ENCODE measurements at regions not wholly inside any gene's neighbourhood (a gene's known extent, or its start where the extent isn't known, plus 50 kb on each side); places are given as distances from the start of the nearest gene placed in this dataset.

DNA sequence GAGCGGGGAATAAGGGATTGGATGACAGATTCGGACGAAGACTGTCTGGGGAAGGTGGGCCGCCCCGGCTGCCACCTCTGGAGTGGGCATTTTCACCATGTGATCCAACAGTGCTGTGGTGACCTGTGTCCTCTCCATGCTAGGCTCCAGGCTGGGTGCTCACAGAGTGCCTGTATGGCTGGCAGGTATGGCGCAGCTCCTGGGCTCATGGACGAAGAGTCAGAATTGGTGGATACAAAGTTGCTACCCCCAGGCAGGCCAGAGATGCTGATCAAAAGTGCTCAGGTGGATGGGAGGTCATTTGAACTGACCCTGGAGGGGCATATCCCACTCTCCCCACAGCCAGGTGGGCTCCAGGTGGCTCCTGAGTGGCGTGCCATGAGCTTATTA, 111.3 kb upstream of the UQCRFS1 start:
- DNase-seq = no peak

DNA sequence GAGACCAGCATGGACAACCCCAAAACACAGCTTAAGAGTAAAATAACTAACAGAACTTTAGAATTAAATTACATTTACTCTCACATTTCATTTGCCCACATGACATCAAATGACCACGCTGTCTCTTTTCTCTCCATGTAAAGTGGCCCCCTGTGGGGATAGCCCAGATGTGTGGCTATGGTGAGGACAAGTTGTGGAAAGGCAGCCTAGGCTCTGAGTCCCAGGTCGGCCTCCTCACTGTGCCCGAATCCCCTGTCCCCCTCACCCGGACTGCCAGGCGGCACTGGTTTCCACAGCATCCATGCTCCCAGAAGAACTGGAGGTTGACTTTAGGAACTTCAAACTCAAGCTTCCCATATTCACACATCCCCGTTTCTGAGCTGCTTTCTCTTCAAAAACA, 111.8 kb upstream of the UQCRFS1 start:
- DNase-seq = no peak

DNA sequence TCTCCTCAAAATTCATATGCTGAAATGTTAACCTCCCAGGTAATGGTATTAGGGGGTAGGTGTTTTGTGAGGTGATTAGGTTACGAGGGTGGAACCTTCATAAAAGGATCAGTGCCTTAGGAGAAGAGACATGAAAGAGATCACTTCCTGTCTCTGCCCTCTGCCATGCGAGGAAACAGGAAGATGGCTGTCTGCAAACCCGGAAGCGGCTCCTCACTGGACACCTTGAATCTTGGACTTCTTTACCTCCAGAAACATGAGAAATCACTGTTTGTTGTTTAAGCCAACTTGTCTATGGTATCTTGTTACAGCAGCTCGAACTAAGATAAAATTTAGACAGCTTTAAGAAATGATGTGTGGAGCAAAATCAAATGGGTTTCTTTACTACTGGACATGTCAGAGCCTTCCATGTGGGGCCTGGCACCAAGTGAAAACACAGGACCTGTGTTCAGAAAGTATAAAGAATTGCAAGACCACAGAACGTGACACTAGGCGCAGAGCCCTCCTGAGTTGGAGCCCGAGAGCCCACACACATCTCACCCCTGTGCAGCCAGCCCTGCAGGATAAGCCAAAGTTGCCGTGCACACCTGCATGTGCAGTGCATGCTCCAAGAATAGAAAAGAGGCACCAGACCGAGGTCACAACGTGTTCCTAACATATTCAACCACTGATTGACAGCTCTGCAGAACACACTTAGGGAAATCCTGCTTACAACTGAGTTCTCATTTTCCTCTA, 112.5 kb upstream of the UQCRFS1 start:
- DNase-seq = no peak

DNA sequence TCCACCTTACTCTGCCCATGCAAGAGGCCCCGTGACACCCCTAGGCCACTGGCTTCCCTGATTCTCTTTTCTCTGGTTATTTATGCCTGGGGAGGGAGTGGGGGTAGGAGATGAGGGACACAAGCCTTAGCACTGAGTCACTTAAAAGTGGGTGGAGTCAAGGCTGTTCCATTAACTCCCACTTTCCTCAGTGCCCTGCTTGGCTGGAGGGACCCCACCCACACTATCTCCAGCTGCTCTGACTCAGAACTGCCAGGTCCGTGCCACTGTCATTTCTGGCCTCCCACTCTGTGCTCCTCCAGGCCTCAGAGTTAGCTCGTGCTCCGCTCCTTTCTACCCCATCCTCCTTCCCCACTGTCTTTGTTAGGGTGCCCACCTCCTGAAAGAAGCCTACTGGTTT, 113.4 kb upstream of the UQCRFS1 start:
- DNase-seq = no peak

DNA sequence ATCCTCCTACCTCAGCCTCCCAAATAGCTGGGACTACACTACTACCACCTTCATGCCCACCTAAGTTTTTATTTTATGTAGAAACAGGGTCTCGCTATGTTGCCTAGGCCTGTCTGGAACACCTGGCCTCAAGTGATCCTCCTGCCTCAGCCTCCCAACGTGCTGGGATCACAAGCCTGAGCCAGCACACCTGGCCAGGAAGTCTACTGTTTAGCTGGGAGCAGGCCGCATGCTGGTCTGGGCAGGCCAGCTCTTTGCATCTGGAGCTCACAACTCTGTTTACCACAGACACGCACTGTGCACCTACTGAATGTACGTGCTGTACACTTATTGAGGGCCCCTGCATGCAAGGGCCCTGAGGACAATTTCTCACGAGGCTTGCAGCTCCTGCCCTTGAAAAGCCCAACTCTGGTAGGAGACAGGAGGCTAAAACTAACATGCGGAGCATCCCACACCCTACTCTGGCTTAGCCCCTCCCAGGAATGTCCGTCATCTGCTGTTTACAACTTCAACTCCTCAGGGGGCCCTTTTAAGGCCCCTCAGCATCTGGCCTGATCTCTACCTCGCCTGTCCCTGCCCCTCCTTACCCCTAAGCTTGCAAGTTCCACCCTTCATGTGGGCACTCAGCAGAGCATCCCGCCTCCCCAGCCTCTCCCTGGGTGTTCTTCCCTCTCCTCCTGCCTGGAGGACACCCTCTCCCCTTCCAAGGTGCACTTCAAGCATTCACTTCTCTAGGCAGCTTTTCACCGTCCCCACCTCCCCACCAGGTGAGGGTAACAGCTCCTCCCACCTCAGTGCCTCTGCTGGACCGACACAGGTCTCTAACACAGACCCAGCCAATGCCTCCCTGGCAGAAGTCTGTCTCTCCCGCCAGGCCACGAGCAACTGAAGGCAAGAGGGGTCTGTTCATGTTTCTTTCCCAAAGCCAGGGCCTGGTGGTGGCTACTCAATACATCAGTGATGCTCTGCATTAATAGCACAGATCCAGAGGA, 114.2 kb upstream of the UQCRFS1 start:
- DNase-seq = no peak

DNA sequence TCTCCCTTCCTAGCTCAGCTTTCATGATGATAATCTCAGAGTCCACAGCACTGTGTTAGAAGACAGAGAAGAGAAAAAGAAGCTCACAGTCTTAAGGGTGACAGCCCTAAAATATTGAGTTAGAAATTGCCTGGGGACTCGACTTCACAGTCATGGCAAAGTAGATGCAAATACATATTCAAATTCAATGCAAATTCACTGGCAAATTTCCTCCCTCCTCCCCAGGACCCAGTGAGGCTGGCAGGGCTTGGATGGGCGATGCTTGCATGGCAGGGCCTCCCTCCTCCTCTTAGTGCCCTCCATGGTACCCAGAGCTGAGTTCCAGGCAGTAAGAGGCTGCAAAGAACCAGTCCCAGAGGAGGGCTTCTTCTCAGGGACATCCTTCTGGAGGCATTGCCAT, 115.6 kb upstream of the UQCRFS1 start:
- DNase-seq = no peak

DNA sequence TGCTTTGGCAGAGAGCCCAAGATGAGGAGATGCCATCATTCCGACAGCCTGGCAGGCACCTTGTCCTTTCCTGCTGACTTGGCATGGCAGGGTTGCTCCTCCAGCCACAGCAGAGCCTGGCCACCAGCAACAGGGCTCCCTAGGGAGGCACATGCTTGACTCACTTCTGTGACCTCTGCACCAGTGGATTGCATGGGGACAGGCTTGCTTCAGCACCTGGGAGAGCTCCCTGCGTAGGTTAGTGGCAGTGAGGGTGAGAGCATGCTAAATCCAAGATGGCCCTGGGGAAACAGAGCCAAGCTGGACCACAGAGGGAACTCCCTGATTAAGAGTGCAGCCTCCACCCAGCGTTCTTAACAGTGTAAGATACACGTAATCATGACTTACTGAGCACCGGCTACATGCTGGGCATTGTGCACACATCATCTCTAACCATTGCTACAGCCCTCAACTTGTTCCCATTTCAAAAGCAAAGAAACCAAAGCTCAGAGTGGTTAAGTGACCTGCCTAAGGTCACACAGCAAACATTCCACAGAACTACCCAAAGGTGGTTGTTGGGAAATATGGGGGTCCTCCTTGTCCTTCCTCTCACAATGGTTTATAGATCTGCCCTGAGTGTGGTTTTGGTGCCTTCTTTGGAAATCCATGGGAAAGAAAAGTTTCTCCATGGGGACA, 116.6 kb upstream of the UQCRFS1 start:
- no peak for DNase-seq

DNA sequence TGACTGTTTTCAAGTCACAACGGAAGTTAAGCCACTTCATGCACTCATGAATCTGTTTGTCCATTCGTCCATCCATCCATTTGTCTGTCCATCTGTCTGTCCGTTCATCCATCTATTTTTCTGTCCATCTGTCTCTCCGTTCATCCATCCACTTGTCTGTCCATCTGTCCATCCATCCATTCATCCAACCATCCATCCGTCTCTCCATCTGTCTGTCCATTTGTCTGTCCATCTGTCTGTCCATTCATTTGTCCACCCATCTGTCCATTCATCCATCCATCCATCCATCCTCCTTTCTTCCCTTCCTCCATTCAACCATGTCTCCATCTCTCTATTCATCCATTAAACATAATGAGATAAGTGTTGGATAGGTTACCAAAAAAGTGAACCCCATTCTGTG, 123.5 kb upstream of the UQCRFS1 start:
- no peak for DNase-seq

DNA sequence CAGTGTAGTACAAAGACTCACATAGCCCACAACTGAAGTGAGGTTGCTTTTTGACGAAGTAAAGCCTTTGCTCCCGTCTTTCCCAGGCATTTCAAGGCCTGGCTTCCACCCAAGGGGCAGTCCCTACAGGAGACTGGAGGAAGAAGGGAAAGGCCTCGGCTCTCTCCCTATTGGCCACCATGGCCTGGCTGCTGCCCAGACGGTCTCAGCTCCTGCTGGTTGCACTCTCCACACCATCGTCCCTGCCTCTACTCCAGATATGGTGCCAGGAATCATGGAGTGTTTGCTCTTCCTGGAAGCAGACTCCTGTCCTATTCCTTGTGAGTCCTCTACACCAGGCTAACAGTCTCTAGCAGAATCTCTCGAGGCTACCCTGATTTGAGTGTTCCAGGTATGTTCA, 124.1 kb upstream of the UQCRFS1 start:
- DNase-seq = no peak

DNA sequence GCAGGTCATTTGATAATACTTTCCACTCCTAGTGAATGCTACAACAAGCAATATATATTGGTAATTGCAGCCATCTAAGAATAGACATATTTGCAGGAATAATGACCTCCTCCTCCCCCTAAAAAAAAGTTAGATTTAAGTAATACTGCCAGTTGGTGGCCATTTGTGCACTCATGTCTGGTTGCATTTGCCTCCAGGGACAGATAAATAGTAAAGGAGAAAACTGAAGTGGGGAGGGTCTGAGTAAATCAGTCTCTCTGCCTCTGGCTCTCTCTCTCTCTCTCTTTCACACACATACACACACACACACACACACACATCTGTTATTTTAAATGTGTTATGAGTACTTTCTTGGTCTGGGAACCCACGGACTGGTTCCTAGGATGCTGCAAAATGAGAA, 125.5 kb upstream of the UQCRFS1 start:
- DNase-seq = no peak

DNA sequence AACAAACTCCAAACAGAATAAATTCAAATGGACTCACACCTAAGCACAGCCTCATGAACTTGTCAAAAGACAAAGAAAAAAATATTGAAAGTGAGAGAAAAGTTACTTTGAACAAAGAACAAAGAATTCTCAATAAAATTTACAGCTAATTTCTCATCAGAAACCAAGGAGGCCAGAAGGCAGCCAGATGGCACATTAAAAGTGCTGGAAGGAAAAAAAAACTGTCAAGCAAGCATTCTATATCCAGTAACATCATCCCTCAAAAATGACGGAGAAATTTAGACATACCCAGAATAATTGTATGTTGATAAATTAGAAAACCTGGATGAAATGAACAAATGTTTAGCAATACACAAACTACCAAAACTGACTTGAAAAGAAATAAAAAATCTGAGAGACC, 129.8 kb upstream of the UQCRFS1 start:
- DNase-seq = no peak

DNA sequence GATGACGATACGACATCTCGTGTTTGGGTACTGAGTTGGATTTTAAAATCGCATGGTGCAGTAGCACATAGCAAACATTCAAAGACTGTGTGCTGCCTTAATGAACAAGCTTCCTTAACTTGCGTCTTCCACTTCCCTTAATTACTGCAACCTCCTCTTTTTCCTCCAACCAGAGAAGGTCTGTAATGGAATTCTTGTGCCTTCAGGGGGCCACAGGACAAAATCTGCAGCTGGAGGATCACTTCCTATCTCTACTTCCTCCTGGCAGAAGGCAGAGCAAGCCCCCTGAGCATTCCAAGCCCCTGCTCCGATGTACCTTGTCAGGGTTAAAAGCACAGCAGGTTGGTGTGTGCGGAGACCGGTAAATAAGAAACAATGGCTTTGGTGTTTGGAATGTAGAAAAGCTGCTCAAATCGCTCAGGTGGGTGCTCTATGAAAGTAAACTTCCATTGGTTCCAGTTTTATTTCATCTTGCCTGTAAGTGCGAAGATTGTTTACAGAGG, 151.3 kb upstream of the UQCRFS1 start:
- DNase-seq = no peak

DNA sequence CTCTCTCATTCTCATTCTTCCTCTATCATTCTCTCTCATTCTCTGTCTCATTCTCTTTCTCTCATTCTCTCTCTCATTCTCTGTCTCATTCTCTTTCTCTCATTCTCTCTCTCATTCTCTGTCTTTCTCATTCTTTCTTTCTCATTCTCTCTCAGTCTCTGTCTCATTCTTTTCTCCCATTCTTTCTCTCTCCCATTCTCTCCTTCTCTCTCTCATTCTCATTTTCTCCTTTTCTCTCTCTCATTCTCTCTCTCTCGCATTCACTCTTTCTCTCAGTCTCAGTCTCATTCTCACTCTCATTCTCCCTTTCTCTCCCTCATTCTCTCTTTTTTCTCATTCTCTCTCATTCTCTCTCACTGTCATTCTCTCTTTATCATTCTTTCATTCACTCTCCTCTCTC, 152.0 kb upstream of the UQCRFS1 start:
- no peak for DNase-seq

DNA sequence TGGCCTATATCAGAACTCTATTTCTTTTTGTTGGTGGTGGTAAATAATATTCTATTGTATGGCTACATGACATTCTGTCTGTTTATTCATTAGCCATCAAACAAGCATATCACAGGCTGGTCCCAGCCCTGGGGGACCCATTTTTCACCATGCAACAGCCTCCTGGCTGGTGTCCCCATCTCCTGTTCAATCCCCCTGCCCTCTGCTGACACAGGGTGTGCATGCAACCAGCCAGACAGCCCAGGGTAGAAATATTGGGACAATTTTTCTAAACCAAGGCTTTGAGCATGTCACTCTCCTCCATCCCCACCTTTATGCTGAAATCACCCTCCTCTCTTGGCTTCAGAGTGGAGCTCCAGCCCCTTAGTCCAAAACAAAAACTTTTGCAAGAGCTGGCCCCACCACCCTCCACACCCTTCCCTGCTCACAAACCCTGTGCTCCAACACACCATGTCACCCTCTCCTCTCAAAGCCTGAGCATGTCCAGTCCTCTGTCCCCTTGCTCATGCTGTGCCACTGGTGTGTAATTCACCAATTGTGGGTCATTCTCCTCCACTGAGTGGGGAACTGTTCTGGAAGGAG, 153.0 kb upstream of the UQCRFS1 start:
- DNase-seq = no peak

DNA sequence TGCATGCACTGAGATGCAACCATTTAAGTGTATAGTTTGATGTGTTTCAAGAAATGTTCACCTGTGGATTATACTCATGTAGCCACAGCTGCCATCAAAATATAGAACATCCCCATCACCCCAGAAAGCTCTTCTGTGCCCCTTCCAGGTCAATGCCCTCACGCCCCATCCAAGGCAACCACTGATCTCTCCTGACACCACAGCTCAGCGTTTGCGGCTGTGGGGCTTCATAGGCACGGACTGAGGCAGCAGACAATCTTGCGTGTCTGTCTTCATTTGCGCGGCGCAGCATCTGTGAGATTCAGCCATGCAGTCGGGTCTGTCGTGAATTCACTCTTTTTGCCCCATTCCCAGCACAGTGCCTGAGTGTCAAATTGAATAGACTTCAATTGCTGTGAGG, 153.8 kb upstream of the UQCRFS1 start:
- DNase-seq = no peak

DNA sequence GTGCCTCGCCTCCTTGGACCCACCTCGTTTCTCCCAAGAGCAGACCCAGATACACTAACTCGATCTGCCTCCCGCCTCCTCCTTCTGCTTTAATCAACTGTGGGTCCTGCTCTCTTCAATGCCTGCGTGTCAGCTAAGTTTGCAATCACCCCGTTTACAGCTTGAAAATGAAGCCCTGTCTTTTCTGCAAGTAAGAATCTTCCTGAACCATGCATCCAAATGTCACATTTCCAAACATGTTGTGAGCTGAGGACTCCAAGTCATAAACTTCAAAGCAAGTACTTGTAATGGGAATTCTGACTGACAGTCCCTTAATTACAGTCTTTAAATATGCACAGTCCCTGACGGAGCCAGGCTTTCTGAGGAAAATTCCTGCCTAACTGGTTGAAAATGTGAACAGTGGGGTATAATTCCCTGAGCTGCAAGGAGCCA, 154.9 kb upstream of the UQCRFS1 start:
- DNase-seq = no peak

DNA sequence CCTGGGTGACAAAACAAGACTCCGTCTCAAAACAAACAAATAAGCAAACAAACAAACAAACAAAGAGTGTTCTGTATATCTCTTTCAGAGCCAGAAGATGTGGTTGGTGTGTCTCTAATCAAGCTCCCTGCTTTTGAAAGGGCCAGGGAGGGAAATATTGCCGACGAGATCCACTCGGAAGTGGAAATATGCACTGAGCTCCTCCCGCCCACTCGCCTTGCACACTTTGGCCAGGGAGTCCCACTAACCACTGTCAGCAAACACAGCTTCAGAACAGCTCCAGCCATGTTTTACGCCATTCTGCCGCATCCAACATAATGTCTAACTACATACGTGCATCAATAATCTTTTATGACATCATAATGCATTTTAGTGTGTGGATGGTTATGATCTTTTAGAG, 155.5 kb upstream of the VSTM2B start:
- no peak for DNase-seq

DNA sequence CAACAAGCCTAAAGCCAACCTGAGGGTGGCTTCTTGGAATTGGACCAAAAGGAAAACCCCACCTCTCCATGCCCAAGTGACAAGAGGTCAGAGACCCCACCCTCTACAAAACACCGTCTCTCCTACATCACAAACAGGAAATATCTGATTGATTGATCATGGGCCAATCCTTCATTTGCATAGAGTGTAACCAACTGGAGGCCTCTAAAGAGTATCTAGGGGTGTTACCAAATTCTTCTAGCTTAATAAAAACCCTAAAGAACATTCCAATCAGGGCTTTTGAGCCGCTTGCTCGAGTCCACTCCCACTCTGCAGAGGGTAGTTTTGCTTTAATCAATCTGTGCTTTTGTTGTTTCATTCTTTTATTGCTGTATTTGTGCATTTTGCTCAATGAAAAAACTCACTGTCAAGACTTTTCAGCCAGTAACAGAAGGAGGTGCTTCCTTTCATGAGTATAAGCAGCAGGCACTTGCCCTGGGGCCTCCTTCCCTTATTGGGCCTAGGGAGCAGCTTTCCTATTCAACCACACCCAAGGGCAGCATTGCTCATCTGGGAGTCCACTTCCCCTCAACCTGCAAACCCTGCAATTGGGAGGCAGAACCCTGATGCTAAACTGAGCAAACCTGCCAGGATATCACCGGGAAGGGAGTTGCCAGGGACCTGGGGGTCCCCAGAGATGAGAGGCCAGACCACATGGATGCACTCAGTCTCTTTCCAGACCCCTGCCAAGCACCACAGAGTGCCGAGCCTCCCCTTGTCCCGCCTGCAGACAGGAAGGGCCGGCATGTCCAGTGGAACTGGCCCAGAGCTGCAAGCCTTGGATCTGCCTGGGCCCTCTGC, 154.3 kb upstream of the VSTM2B start:
- no peak for DNase-seq

DNA sequence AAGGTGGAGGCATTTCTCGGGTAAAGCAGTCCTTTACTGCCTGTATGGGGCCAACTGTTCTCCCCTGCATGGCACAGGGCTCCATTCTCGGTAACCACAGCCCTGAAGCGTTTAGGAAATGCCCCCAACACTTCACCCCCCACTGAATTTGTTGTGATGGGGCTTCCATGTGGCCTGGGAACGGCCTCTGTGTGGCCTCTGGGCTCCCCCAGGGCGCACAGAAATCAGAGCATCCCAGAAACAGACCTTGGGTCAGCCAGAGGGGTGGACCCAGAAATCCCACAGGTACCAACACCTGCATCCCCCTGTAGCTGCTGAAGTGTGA, 153.7 kb upstream of the VSTM2B start:
- no peak for DNase-seq

DNA sequence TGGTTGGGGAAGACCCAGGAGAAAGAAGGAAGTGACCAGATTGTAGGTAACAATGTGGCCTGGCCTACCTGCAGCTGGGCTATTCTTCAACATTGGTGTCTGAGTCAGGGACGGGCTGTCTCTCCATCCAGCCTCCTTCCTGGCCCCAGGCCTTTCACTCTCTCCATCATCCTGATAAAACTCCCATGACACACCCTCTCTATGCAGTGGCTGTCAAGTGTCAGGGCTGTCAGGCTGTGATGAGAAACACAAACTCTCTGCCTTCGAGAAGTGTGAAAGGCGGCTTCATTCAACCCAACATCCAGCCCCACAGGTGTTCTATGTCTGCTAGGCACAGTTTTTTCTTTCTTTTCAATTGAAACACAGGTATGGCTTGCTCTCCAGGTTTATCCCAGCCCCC, 153.3 kb upstream of the VSTM2B start:
- DNase-seq = no peak

DNA sequence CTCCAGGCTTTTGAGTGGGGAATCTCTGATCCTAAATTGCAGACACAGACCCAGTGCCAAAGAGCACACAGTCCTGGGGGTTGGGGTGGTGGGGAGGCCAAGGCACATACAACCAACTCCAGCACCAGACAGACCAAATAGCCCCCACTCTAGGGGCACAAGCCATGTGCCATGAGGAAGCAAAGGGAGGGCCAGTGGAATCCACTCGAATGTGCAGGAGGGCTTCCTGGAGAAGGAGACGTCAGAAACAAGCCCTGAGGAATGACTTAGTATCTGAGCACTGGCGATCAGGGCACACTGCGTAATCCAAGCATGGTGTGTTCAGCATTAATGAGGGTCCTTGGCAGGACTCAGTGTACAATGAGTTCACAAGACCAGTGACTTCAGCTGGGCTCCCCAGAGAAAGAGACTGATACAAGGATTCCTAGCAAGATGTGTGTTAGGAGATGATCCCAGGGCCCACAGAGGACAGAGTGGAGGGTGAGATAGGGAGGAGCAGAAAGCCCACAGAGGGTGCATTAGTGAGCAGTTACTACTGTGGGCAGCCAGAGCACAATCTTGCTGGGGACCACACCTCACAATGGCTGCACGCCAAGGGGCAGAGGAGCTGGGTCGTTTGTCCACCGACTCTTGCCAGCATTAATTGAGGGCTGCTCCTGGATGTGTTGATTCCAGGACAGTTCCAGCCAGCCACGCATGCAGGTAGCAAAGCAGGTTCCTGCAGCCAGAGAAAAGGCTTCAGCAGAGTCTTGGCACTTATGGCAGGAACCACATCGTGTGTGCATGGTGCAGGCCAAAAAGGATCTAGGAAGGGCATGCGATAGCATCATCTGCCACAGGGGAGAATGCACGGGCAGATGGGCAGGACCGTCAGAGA, 152.6 kb upstream of the VSTM2B start:
- no peak for DNase-seq
